ENCODE measurements at regions not wholly inside any gene's neighbourhood (a gene's known extent, or its start where the extent isn't known, plus 50 kb on each side); places are given as distances from the start of the nearest gene placed in this dataset.

GRCh38 chr17:63125987-63126386 is 160.0 kb downstream of the TANC2 start:
- Histone ChIP-seq H3K9ac (ENCODE audit: insufficient read depth in 1 of 2, low read depth in 2 of 2, low read length in 2 of 2) (no peak overlapping the region), H3K9me3 (replicated peaks; ENCODE audit: control insufficient read depth, insufficient read depth, low read depth, low read length) (no peaks in the 10 kb centered on the region), H3K27me3 (ENCODE audit: control insufficient read depth in 2 of 2, insufficient read depth in 2 of 2, low read length in 2 of 2) (no peaks in the 10 kb centered on the region), H4K20me1 (replicated peaks; ENCODE audit: control insufficient read depth, insufficient read depth, low read length) (no peaks in the 10 kb centered on the region), H3K27ac (ENCODE audit: extremely low read depth, low read depth, low read length) (no peak overlapping the region), H3K79me2 (ENCODE audit: control insufficient read depth, insufficient read depth, low read length) (no peaks in the 10 kb centered on the region), H3K4me1 (replicated peaks in 1 of 2; ENCODE audit: control insufficient read depth in 2 of 2, insufficient read depth in 2 of 2, low read length in 2 of 2) (no peaks in the 10 kb centered on the region), H3K4me2 (ENCODE audit: insufficient read depth, low read length) (no peak overlapping the region), H2AFZ (ENCODE audit: low read depth, low read length) (no peak overlapping the region), H3K4me3 (no peak overlapping the region), H3K9me1 (ENCODE audit: control insufficient read depth, insufficient read depth, low read length) (no peaks in the 10 kb centered on the region), H3K36me3 (ENCODE audit: control insufficient read depth, insufficient read depth, low read length) (no peaks in the 10 kb centered on the region)
- POLR2A ChIA-PET = no interaction called here
- ATAC-seq = no peak
- 52% methylated on average over 3 of the region's 3 CpGs for WGBS (ENCODE audit: insufficient coverage, low coverage, missing lambda C conversion rate)
- no TSS peak for BruUV-seq (replicated peaks)
- TF ChIP-seq POLR2A (conservative IDR thresholded peaks at IDR 0.05) (no peak), PHF8 (IDR thresholded peaks at IDR 0.05; ENCODE audit: borderline replicate concordance, low read length) (no peak), ZBTB2 (IDR thresholded peaks at IDR 0.05) (no peak), SMAD3 (CRISPR knock-in tag; conservative IDR thresholded peaks at IDR 0.05) (no peak), ZNF134 (CRISPR knock-in tag; conservative IDR thresholded peaks at IDR 0.05) (no peak), RFX1 (IDR thresholded peaks at IDR 0.05) (no peak), GABPB1 (CRISPR knock-in tag; IDR thresholded peaks at IDR 0.05) (no peak)
- CTCF ChIA-PET (ENCODE audit: low intra/inter-chr PET ratio) = no interaction called here
- in situ Hi-C loops (cut with MboI) (no loop called here), intact Hi-C loops (cut with micrococcal nuclease) (no loop called here)
- FAIRE-seq = no peak
- DNase-seq (ENCODE audit: extremely low read depth in 1 of 4, low spot score in 3 of 4) = no peak

- H3K79me2 ChIP-seq (ENCODE audit: control insufficient read depth, insufficient read depth, low read length) = no peaks in the 10 kb centered on the region
- TF ChIP-seq ZNF79 (CRISPR knock-in tag; IDR thresholded peaks at IDR 0.05; ENCODE audit: low read depth) (no peak), LARP7 (IDR thresholded peaks at IDR 0.05) (no peak), ZNF280B (CRISPR knock-in tag; IDR thresholded peaks at IDR 0.05) (no peak), SMC3 (conservative IDR thresholded peaks at IDR 0.05; ENCODE audit: insufficient read depth, low read depth, low read length) (no peak), JUNB (CRISPR knock-in tag; conservative IDR thresholded peaks at IDR 0.05) (no peak), CBFA2T2 (conservative IDR thresholded peaks at IDR 0.05) (no peak), TRIM24 (IDR thresholded peaks at IDR 0.05) (no peak), HMGXB4 (CRISPR knock-in tag; IDR thresholded peaks at IDR 0.05) (no peak), SRSF3 (IDR thresholded peaks at IDR 0.05; ENCODE audit: insufficient read depth, low read length) (no peak)
Measured at GRCh38 chr17:63126607-63127006, 160.6 kb downstream of the TANC2 start.

More at GRCh38 chr17:63126607-63127006, 160.6 kb downstream of the TANC2 start:
- intact Hi-C loops (cut with micrococcal nuclease) = no loop called here
- no peak overlapping the region for H2AFZ ChIP-seq (ENCODE audit: low read depth, low read length)
- no TSS peak for BruUV-seq (replicated peaks)
- no peak for DNase-seq (ENCODE audit: extremely low read depth in 1 of 4, low spot score in 3 of 4)
- H3K27me3 ChIP-seq (ENCODE audit: control insufficient read depth in 2 of 2, insufficient read depth in 2 of 2, low read length in 2 of 2) = no peaks in the 10 kb centered on the region
- H4K20me1 ChIP-seq (replicated peaks; ENCODE audit: control insufficient read depth, insufficient read depth, low read length) = no peaks in the 10 kb centered on the region
- ATAC-seq = no peak
- no peaks in the 10 kb centered on the region for H3K9me1 ChIP-seq (ENCODE audit: control insufficient read depth, insufficient read depth, low read length)
- no peak overlapping the region for H3K9ac ChIP-seq (ENCODE audit: insufficient read depth in 1 of 2, low read depth in 2 of 2, low read length in 2 of 2)
- CTCF ChIA-PET (ENCODE audit: low intra/inter-chr PET ratio) = no interaction called here
- H3K4me2 ChIP-seq (ENCODE audit: insufficient read depth, low read length) = no peak overlapping the region
- H3K9me3 ChIP-seq (replicated peaks; ENCODE audit: control insufficient read depth, insufficient read depth, low read depth, low read length) = no peaks in the 10 kb centered on the region
- H3K4me1 ChIP-seq (replicated peaks in 1 of 2; ENCODE audit: control insufficient read depth in 2 of 2, insufficient read depth in 2 of 2, low read length in 2 of 2) = no peaks in the 10 kb centered on the region
- 22% methylated on average over 3 of the region's 3 CpGs for WGBS (ENCODE audit: insufficient coverage, low coverage, missing lambda C conversion rate)
- no peak overlapping the region for H3K4me3 ChIP-seq
- FAIRE-seq = no peak
- H3K27ac ChIP-seq (ENCODE audit: extremely low read depth, low read depth, low read length) = no peak overlapping the region
- no peaks in the 10 kb centered on the region for H3K36me3 ChIP-seq (ENCODE audit: control insufficient read depth, insufficient read depth, low read length)
- POLR2A ChIA-PET = interaction anchor here (1.0 kb wide), 1 partner anchor 9 kb away, joined by 3 read pairs; no protein-coding TSS in a partner anchor
- in situ Hi-C loops (cut with MboI) = no loop called here
